Uterus (tissue), 2 donors: ENCODE measurements at regions not wholly inside any gene's neighbourhood (a gene's known extent, or its start where the extent isn't known, plus 50 kb on each side); places are given as distances from the start of the nearest gene placed in this dataset.

ENCODE experiments used
- POLR2A ChIP-seq, 2 donors: fragments of 450-650 bp; IDR thresholded peaks; one replicate each; pipeline ENCODE4 v1.6.1; 2016; ENCODE audit warnings: antibody characterized with exemption in 2 of 2, mild to moderate bottlenecking in 1 of 2, moderate library complexity in 1 of 2
- TF ChIP-seq, protein P1 (sequence below), 4 experiments: fragments of 200-600 bp in 2 of 4; fragments of 450-650 bp in 2 of 4; sonication (generic) in 2 of 4; IDR thresholded peaks; one replicate each; pipeline ENCODE4 v1.5.1; 2016 to 2019; ENCODE audit warnings: antibody characterized with exemption in 4 of 4, mild to moderate bottlenecking in 2 of 4, moderate library complexity in 1 of 4

DNA sequence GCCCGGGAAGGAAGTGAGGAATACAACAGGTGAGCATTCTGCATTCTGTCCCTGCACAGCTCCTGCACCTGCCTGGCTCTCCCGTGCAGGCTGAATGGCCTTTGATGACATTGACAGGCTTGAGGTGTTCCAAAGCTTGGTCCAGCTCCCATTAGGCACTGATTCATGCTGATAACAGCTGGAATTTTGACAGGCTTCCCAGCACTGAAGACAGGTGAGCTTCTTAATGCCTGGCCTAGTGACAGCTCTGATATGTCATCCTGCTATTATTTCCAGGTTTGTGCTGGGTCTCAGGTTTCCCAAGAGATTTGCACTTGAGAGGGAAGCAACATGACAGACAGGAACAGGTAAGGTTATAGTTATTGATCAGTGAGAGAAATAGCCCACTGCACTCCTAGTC is 58.0 kb upstream of the MTNR1B start:
- TF ChIP-seq, protein P1, sequence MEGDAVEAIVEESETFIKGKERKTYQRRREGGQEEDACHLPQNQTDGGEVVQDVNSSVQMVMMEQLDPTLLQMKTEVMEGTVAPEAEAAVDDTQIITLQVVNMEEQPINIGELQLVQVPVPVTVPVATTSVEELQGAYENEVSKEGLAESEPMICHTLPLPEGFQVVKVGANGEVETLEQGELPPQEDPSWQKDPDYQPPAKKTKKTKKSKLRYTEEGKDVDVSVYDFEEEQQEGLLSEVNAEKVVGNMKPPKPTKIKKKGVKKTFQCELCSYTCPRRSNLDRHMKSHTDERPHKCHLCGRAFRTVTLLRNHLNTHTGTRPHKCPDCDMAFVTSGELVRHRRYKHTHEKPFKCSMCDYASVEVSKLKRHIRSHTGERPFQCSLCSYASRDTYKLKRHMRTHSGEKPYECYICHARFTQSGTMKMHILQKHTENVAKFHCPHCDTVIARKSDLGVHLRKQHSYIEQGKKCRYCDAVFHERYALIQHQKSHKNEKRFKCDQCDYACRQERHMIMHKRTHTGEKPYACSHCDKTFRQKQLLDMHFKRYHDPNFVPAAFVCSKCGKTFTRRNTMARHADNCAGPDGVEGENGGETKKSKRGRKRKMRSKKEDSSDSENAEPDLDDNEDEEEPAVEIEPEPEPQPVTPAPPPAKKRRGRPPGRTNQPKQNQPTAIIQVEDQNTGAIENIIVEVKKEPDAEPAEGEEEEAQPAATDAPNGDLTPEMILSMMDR (IDR thresholded peaks at IDR 0.05): no peak
- no peak for TF ChIP-seq POLR2A (IDR thresholded peaks at IDR 0.05)
